Ovary (tissue), 7 donors: ENCODE measurements at regions not wholly inside any gene's neighbourhood (a gene's known extent, or its start where the extent isn't known, plus 50 kb on each side); places are given as distances from the start of the nearest gene placed in this dataset.

ENCODE experiments used
- DNase-seq, 5 donors: peaks; one replicate each; pipeline ENCODE4 v3.0.0-alpha.2; 2019 to 2020
- H3K27ac ChIP-seq, 2 donors: fragments of 200-600 bp; one replicate each; pipeline versions ENCODE4 v1.5.1 to v1.8.0; 2019 to 2022
- H3K27me3 ChIP-seq: fragments of 200-600 bp; one replicate; pipeline ENCODE4 v1.8.0; 2022
- H3K36me3 ChIP-seq: fragments of 200-600 bp; sonication (generic); one replicate; pipeline ENCODE4 v1.5.1; 2019
- H3K4me1 ChIP-seq: one replicate; pipeline ENCODE4 v1.8.1; 2013; ENCODE audit warnings: mild to moderate bottlenecking, moderate library complexity; ENCODE audit not compliant: insufficient read depth
- H3K4me3 ChIP-seq: fragments of 200-600 bp; sonication (generic); one replicate; pipeline ENCODE4 v1.5.1; 2017
- H3K9me3 ChIP-seq, 2 donors: fragments of 200-600 bp in 1 of 2; sonication (generic) in 1 of 2; one replicate each; pipeline versions ENCODE4 v1.5.1 to v1.8.1; 2013 to 2019; ENCODE audit warnings: mild to moderate bottlenecking in 1 of 2, moderate library complexity in 1 of 2
- CTCF ChIP-seq, 3 donors: fragments of 450-650 bp in 2 of 3; fragments of 200-600 bp in 1 of 3; IDR thresholded peaks; one replicate each; pipeline versions ENCODE4 v1.5.1 to v1.8.0; 2016 to 2022; ENCODE audit warnings: antibody characterized with exemption in 3 of 3, mild to moderate bottlenecking in 1 of 3
- EP300 ChIP-seq: sonication (generic); formaldehyde crosslinking; IDR thresholded peaks from one replicate; pipeline ENCODE4 v1.6.1; 2017; ENCODE audit warnings: antibody characterized with exemption
- POLR2A ChIP-seq: fragments of 450-650 bp; IDR thresholded peaks from one replicate; pipeline ENCODE4 v1.6.1; 2017; ENCODE audit warnings: antibody characterized with exemption, mild to moderate bottlenecking, moderate library complexity
- WGBS, 3 donors: extraction: QIAGEN DNeasy Blood & Tissue Kit in 1 of 3; methylation state at CpG; one replicate each; pipeline versions ENCODE4 v1.1.5 to v1.1.7; 2013 to 2017; 5-methylcytosine and 5-hydroxymethylcytosine counted together
- intact Hi-C, 4 donors: fragments of 100-400 bp; cut with DNase I; formaldehyde crosslinking; loops; one replicate each; pipeline versions ENCODE4 v1.11.0 to v1.15.1; 2022 to 2023
- donor health status: DM: no; HTN: no; CAD: no; lungs with moderate emphysema.
- donor health status: DM: no; HTN: no; CAD: no.
- donor health status: Bipolar disorder and iron deficiency.
- donor health status: DM: no; HTN: no; CAD: no.
- donor health status: DM: yes; HTN: yes; CAD: no.

DNA sequence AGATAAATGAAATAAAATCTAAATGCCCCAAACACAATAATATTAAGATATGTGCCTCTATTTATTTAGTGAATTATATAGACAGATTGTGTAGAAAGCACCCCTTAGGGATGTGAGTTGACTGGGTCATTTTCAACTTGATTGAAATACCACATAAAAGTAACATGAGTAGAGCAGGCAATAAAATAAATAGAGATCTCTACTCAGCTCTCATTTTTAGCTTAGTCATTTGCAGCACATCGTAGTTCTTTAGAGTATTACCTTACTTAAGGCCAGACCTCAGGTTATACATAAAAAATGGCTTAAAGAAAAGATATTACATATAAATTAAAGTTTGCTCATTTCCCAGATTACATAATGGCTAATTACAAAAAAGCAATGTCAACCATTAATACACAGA lies 1525.6 kb upstream of the PRR20A start:
- WGBS, 3 donors, result 61 to 65% (median 63%) methylated on average over 1 of the region's 1 CpG
- no peaks in the 10 kb centered on the region for H3K27me3 ChIP-seq
- intact Hi-C loops, result no loop called here
- H3K9me3 ChIP-seq, result no peaks in the 10 kb centered on the region
- H3K4me3 ChIP-seq, result no peak overlapping the region
- no peak for DNase-seq
- no peaks in the 10 kb centered on the region for H3K36me3 ChIP-seq
- no peak overlapping the region for H3K27ac ChIP-seq
- H3K4me1 ChIP-seq, result no peaks in the 10 kb centered on the region
- TF ChIP-seq CTCF (IDR thresholded peaks at IDR 0.05) (no peak), POLR2A (no peak), EP300 (no peak)

- TF ChIP-seq POLR2A (no peak), CTCF (IDR thresholded peaks at IDR 0.05) (no peak), EP300 (no peak)
- Histone ChIP-seq H3K36me3 (no peaks in the 10 kb centered on the region), H3K27me3 (no peaks in the 10 kb centered on the region), H3K4me3 (no peak overlapping the region), H3K9me3 (no peaks in the 10 kb centered on the region), H3K4me1 (no peaks in the 10 kb centered on the region), H3K27ac (no peak overlapping the region)
- intact Hi-C loops, result no loop called here
- DNase-seq, result no peak
- 57 to 77% (median 62%) methylated on average over 3 of the region's 3 CpGs for WGBS, 3 donors
Observed at GRCh38 chr13:55617241-55617640, 1523.5 kb upstream of the PRR20A start.

DNA sequence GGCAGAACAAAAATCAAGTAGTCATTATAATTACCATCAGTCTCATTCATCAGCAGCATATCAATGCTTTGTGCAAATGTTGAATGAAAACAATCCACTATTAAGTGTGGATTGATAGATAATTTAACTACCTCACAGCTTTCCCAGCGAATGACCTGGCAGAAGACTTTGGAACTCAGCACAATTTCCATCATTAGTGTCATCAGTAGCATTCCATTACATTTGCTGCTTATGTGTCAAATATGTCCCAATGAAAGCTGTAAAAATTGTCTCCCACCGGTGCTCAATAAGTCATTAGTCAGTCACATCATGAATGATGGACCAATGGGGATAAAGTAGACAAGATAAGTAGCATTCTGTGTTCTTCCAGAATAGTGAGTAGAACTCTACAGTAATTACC lies 1513.5 kb upstream of the PRR20A start:
- H3K9me3 ChIP-seq, result no peaks in the 10 kb centered on the region
- H3K36me3 ChIP-seq, result no peaks in the 10 kb centered on the region
- intact Hi-C loops, result no loop called here
- TF ChIP-seq POLR2A (no peak), CTCF (IDR thresholded peaks at IDR 0.05) (no peak), EP300 (no peak)
- DNase-seq, result no peak
- no peak overlapping the region for H3K4me3 ChIP-seq
- WGBS, 3 donors, result 52 to 83% (median 59%) methylated on average over 2 of the region's 2 CpGs
- no peaks in the 10 kb centered on the region for H3K27me3 ChIP-seq
- no peaks in the 10 kb centered on the region for H3K4me1 ChIP-seq
- H3K27ac ChIP-seq, result no peak overlapping the region

GRCh38 chr13:55632402-55632801 lies 1508.3 kb upstream of the PRR20A start:
- no peak overlapping the region for H3K27ac ChIP-seq
- intact Hi-C loops, result no loop called here
- no peak for DNase-seq
- no peaks in the 10 kb centered on the region for H3K36me3 ChIP-seq
- H3K27me3 ChIP-seq, result no peaks in the 10 kb centered on the region
- H3K9me3 ChIP-seq, result no peaks in the 10 kb centered on the region
- H3K4me1 ChIP-seq, result no peaks in the 10 kb centered on the region
- H3K4me3 ChIP-seq, result no peak overlapping the region
- TF ChIP-seq CTCF (IDR thresholded peaks at IDR 0.05), result no peak
- TF ChIP-seq POLR2A, result no peak
- TF ChIP-seq EP300, result no peak

GRCh38 chr13:55649485-55649884 lies 1491.2 kb upstream of the PRR20A start:
- Histone ChIP-seq H3K4me1 (no peaks in the 10 kb centered on the region), H3K36me3 (no peaks in the 10 kb centered on the region), H3K4me3 (no peak overlapping the region), H3K27ac (no peak overlapping the region), H3K27me3 (no peaks in the 10 kb centered on the region), H3K9me3 (no peaks in the 10 kb centered on the region)
- WGBS, 3 donors, result 23 to 32% (median 29%) methylated on average over 1 of the region's 1 CpG
- DNase-seq, result no peak
- intact Hi-C loops, result no loop called here
- TF ChIP-seq EP300 (no peak), POLR2A (no peak), CTCF (IDR thresholded peaks at IDR 0.05) (no peak)
